HG03457 (cell line): ENCODE measurements at regions not wholly inside any gene's neighbourhood (a gene's known extent, or its start where the extent isn't known, plus 50 kb on each side); places are given as distances from the start of the nearest gene placed in this dataset.
"Not testable (repeated sequence)": the region's sequence is repeated elsewhere in the genome, so short reads cannot be mapped to it uniquely, and the experiment has no call there.

Experiments
- ATAC-seq: cut with Tn5 transposase; IDR thresholded peaks from one replicate; pipeline ENCODE4 v1.9.1; 2021; ENCODE audit warnings: moderate number of reproducible peaks; ENCODE audit not compliant: unreplicated experiment

- ATAC-seq: no peak
These were observed 269.8 kb downstream of the BCAT1 start for GRCh38 chr12:24679126-24679525.

GRCh38 chr12:24678436-24678835, 270.5 kb downstream of the BCAT1 start:
- no peak for ATAC-seq

- no peak for ATAC-seq
These were observed 280.3 kb downstream of the BCAT1 start for GRCh38 chr12:24668563-24668962.

GRCh38 chr12:24664161-24664880, 284.6 kb downstream of the BCAT1 start:
- no peak for ATAC-seq

- ATAC-seq: no peak
These were observed 287.2 kb downstream of the BCAT1 start for GRCh38 chr12:24661657-24662096.

GRCh38 chr12:24659016-24659415, 289.9 kb downstream of the BCAT1 start:
- no peak for ATAC-seq

- ATAC-seq: not testable (repeated sequence)
These were observed 294.6 kb downstream of the BCAT1 start for GRCh38 chr12:24654344-24654743.

- ATAC-seq: no peak
These were observed 299.3 kb downstream of the BCAT1 start for GRCh38 chr12:24649634-24650033.

GRCh38 chr12:24649209-24649608, 299.7 kb downstream of the BCAT1 start:
- no peak for ATAC-seq

GRCh38 chr12:24645254-24645653, 303.6 kb downstream of the BCAT1 start:
- no peak for ATAC-seq

- ATAC-seq: no peak
These were observed 305.5 kb downstream of the BCAT1 start for GRCh38 chr12:24643120-24644119.

GRCh38 chr12:24639641-24640040, 309.3 kb downstream of the BCAT1 start:
- no peak for ATAC-seq

GRCh38 chr12:24632466-24632865, 316.4 kb downstream of the BCAT1 start:
- no peak for ATAC-seq

GRCh38 chr12:24631676-24632426, 317.1 kb downstream of the BCAT1 start:
- no peak for ATAC-seq

- no peak for ATAC-seq
These were observed 318.0 kb downstream of the BCAT1 start for GRCh38 chr12:24630856-24631255.

GRCh38 chr12:24630446-24630845, 318.5 kb downstream of the BCAT1 start:
- no peak for ATAC-seq

GRCh38 chr12:24625103-24625502, 323.8 kb downstream of the BCAT1 start:
- no peak for ATAC-seq

GRCh38 chr12:24619954-24620353, 328.9 kb downstream of the BCAT1 start:
- not testable (repeated sequence) for ATAC-seq

- no peak for ATAC-seq
These were observed 331.4 kb downstream of the BCAT1 start for GRCh38 chr12:24617471-24617870.

GRCh38 chr12:24615967-24616411, 332.9 kb downstream of the BCAT1 start:
- no peak for ATAC-seq
